HepG2 (cell line): ENCODE measurements at regions not wholly inside any gene's neighbourhood (a gene's known extent, or its start where the extent isn't known, plus 50 kb on each side); places are given as distances from the start of the nearest gene placed in this dataset.

ENCODE experiments used
- ATAC-seq: fragments of 200-7000 bp; cut with Tn5 transposase; 3 replicates; pipeline ENCODE4 v1.9.1; 2020; ENCODE audit warnings: mild to moderate bottlenecking, moderate library complexity
- BruUV-seq: library from RNA; stranded (reverse); fragments of 400-500 nt; replicated peaks from 2 replicates; lab custom pipeline; 2021; lab: Mats Ljungman, UMichigan
- CTCF ChIA-PET: fragments of 300-600 bp; formaldehyde crosslinking; extraction: SDS; loops from one replicate; lab custom pipeline; 2021; ENCODE audit warnings: low total read pairs, inconsistent platforms, low intra/inter-chr PET ratio; lab: Yijun Ruan, JAX
- POLR2A ChIA-PET: fragments of 350-600 bp; sonication (Branson Sonifier 250); formaldehyde crosslinking; loops from one replicate; lab custom pipeline; 2020; ENCODE audit warnings: antibody characterized with exemption, inconsistent platforms; lab: Yijun Ruan, JAX
- DNase-seq: peaks from one replicate; pipeline ENCODE4 v3.0.0-alpha.2; 2015; ENCODE audit warnings: low spot score
- FAIRE-seq: peaks from 3 replicates; lab custom pipeline; 2011; peaks lifted over from hg19 to GRCh38; lab: Jason Lieb, UNC
- H2AFZ ChIP-seq: one replicate; pipeline ENCODE4 v1.6.1; 2011; ENCODE audit warnings: low read length, inconsistent platforms
- H3K27ac ChIP-seq: fragments of 300-600 bp; 3 replicates; pipeline ENCODE4 v1.8.0; 2011; ENCODE audit warnings: mixed run types, mild to moderate bottlenecking, mixed read lengths, low read length, inconsistent platforms; ENCODE audit not compliant: insufficient read depth; ENCODE audit errors: extremely low read length
- H3K27me3 ChIP-seq, 2 experiments: fragments of 200-600 bp in 1 of 2; 2 replicates in 1 of 2; 3 replicates in 1 of 2; pipeline versions ENCODE4 v1.6.0 to v1.8.0; 2011; ENCODE audit warnings: low read length in 2 of 2, mild to moderate bottlenecking in 2 of 2, moderate library complexity in 2 of 2, inconsistent platforms in 1 of 2; ENCODE audit not compliant: insufficient read depth in 2 of 2, control insufficient read depth in 1 of 2
- H3K36me3 ChIP-seq, 2 experiments: fragments of 200-600 bp in 1 of 2; replicated peaks in 1 of 2; 2 replicates in 1 of 2; 3 replicates in 1 of 2; pipeline versions ENCODE4 v1.5.1 to v1.8.0; 2011; ENCODE audit warnings: low read length in 2 of 2, inconsistent platforms in 1 of 2; ENCODE audit not compliant: insufficient read depth in 2 of 2, control insufficient read depth in 1 of 2
- H3K4me1 ChIP-seq: 2 replicates; pipeline ENCODE4 v1.5.1; 2012; ENCODE audit warnings: low read length, inconsistent platforms; ENCODE audit not compliant: insufficient read depth
- H3K4me2 ChIP-seq: 2 replicates; pipeline ENCODE4 v1.6.0; 2011; ENCODE audit warnings: low read depth, low read length, inconsistent platforms
- H3K4me3 ChIP-seq, 3 experiments: fragments of 200-600 bp in 1 of 3; sonication (generic), shearing (Covaris generic) in 1 of 3; replicated peaks in 1 of 3; 2 replicates each; pipeline ENCODE4 v1.5.1; 2011 to 2016; ENCODE audit warnings: low read length in 3 of 3, inconsistent platforms in 2 of 3, low read depth in 2 of 3, mild to moderate bottlenecking in 2 of 3, control low read depth in 1 of 3, mixed read lengths in 1 of 3; ENCODE audit not compliant: insufficient read depth in 1 of 3
- H3K79me2 ChIP-seq: one replicate; pipeline ENCODE4 v1.6.1; 2011; ENCODE audit warnings: low read length, inconsistent platforms; ENCODE audit not compliant: insufficient read depth
- H3K9ac ChIP-seq: 2 replicates; pipeline ENCODE4 v1.6.0; 2011; ENCODE audit warnings: mild to moderate bottlenecking, low read depth, low read length, inconsistent platforms; ENCODE audit not compliant: insufficient read depth
- H3K9me3 ChIP-seq: 2 replicates; pipeline ENCODE4 v1.5.1; 2012; ENCODE audit warnings: mild to moderate bottlenecking, low read length
- H4K20me1 ChIP-seq: 2 replicates; pipeline ENCODE4 v1.6.0; 2011; ENCODE audit warnings: inconsistent platforms, mild to moderate bottlenecking, low read length, moderate library complexity; ENCODE audit not compliant: insufficient read depth
- AFF4 ChIP-seq: sonication (generic); formaldehyde crosslinking; IDR thresholded peaks from 2 replicates; pipeline ENCODE4 v1.4.0; 2020; ENCODE audit warnings: missing genetic modification reagents
- ATF7-NPFF ChIP-seq: sonication (generic); formaldehyde crosslinking; IDR thresholded peaks from 2 replicates; pipeline ENCODE4 v1.8.1; 2023; ENCODE audit warnings: mild to moderate bottlenecking, low read depth, missing genetic modification reagents, moderate library complexity
- FOXP1 ChIP-seq, 2 experiments: fragments of 450-650 bp in 1 of 2; IDR thresholded peaks; 2 replicates each; pipeline ENCODE4 v1.6.1; 2017 to 2018; ENCODE audit warnings: antibody characterized with exemption in 1 of 2
- GZF1 ChIP-seq: sonication (generic); formaldehyde crosslinking; IDR thresholded peaks from 2 replicates; pipeline ENCODE4 v1.5.1; 2020; ENCODE audit warnings: mild to moderate bottlenecking, missing genetic modification reagents
- HNRNPUL1 ChIP-seq: fragments of 200-400 bp; formaldehyde crosslinking; IDR thresholded peaks from 2 replicates; pipeline ENCODE4 v1.6.1; 2017; ENCODE audit warnings: low read depth, mild to moderate bottlenecking, low read length, moderate library complexity
- JARID2 ChIP-seq: sonication (generic); formaldehyde crosslinking; IDR thresholded peaks from 2 replicates; pipeline ENCODE4 v1.8.1; 2023; ENCODE audit warnings: missing genetic modification reagents, inconsistent platforms; ENCODE audit not compliant: insufficient replicate concordance
- LCORL ChIP-seq, 2 experiments: fragments of 450-650 bp in 1 of 2; sonication (generic) in 1 of 2; formaldehyde crosslinking in 1 of 2; IDR thresholded peaks; 2 replicates each; pipeline versions ENCODE4 v1.5.0 to v1.6.1; 2017 to 2020; ENCODE audit warnings: antibody characterized with exemption in 1 of 2, missing genetic modification reagents in 1 of 2
- NFIC ChIP-seq: IDR thresholded peaks from 2 replicates; pipeline ENCODE4 v1.6.1; 2012; ENCODE audit warnings: mild to moderate bottlenecking, low read length, inconsistent platforms
- PAF1 ChIP-seq: IDR thresholded peaks from 2 replicates; pipeline ENCODE4 v1.6.1; 2016; ENCODE audit warnings: missing genetic modification reagents, missing compliant biosample characterization
- SRSF9 ChIP-seq: fragments of 200-400 bp; formaldehyde crosslinking; IDR thresholded peaks from 2 replicates; pipeline ENCODE4 v1.6.1; 2018; ENCODE audit warnings: borderline replicate concordance, mild to moderate bottlenecking, low read depth, low read length; ENCODE audit not compliant: insufficient read depth, poor library complexity, severe bottlenecking
- STAT5B ChIP-seq: sonication (generic); formaldehyde crosslinking; IDR thresholded peaks from 2 replicates; pipeline ENCODE4 v1.4.0; 2020; ENCODE audit warnings: missing genetic modification reagents
- ZNF678 ChIP-seq: sonication (generic); formaldehyde crosslinking; IDR thresholded peaks from 2 replicates; pipeline ENCODE4 v1.4.0; 2020; ENCODE audit warnings: mild to moderate bottlenecking, missing genetic modification reagents
- ZNF768 ChIP-seq: sonication (generic); formaldehyde crosslinking; IDR thresholded peaks from 2 replicates; pipeline ENCODE4 v1.4.0; 2020; ENCODE audit warnings: missing genetic modification reagents
- ZNF891 ChIP-seq: sonication (generic); formaldehyde crosslinking; IDR thresholded peaks from 2 replicates; pipeline ENCODE4 v1.5.0; 2020; ENCODE audit warnings: mild to moderate bottlenecking, missing genetic modification reagents
- WGBS: methylation state at CpG from one replicate; pipeline ENCODE4 v1.1.6; 2017; ENCODE audit warnings: low lambda C conversion rate; 5-methylcytosine and 5-hydroxymethylcytosine counted together
- in situ Hi-C: cut with HindIII; loops from 2 replicates; pipeline ENCODE4 v1.10.0; 2017; ENCODE audit warnings: low pct_unique_long_range_greater_than_20kb; ENCODE audit not compliant: extremely low pct_ligation_motif_present
- intact Hi-C: fragments of 100-400 bp; cut with micrococcal nuclease; formaldehyde crosslinking; loops from one replicate; pipeline ENCODE4 v1.10.0; 2022; ENCODE audit not compliant: unreplicated experiment

- no peaks in the 10 kb centered on the region for H3K4me1 ChIP-seq
- 8% methylated on average over 5 of the region's 5 CpGs for WGBS
- TF ChIP-seq GZF1 (CRISPR knock-in tag) (no peak), ZNF891 (no peak), LCORL (IDR thresholded peaks at IDR 0.05) (no peak), LCORL (CRISPR knock-in tag; IDR thresholded peaks at IDR 0.05) (no peak), STAT5B (no peak), ATF7-NPFF (CRISPR knock-in tag) (no peak), NFIC (no peak), SRSF9 (no peak), ZNF678 (no peak), PAF1 (CRISPR knock-in tag) (no peak), ZNF768 (CRISPR knock-in tag) (no peak), JARID2 (CRISPR knock-in tag) (no peak), HNRNPUL1 (no peak), FOXP1 (IDR thresholded peaks at IDR 0.05) (no peak), FOXP1 (CRISPR knock-in tag; IDR thresholded peaks at IDR 0.05) (no peak), AFF4 (CRISPR knock-in tag) (no peak)
- no TSS peak for BruUV-seq
- H3K36me3 ChIP-seq, result no peaks in the 10 kb centered on the region
- intact Hi-C loops, result no loop called here
- H3K27ac ChIP-seq, result no peak overlapping the region
- H3K4me3 ChIP-seq, result no peak overlapping the region
- no peak overlapping the region for H3K4me2 ChIP-seq
- no peaks in the 10 kb centered on the region for H3K79me2 ChIP-seq
- FAIRE-seq (no peak), ATAC-seq (no peak), DNase-seq (no peak)
- ChIA-PET CTCF (no interaction called here), POLR2A (no interaction called here)
- H4K20me1 ChIP-seq, result no peaks in the 10 kb centered on the region
- no peaks in the 10 kb centered on the region for H3K9me3 ChIP-seq
- in situ Hi-C loops, result no loop called here
- peaks cover 3 to 59% of the 10 kb centered on the region in 2 experiments; a peak in 4 of 5 replicates for H3K27me3 ChIP-seq
- H3K9ac ChIP-seq, result no peak overlapping the region
- no peak overlapping the region for H2AFZ ChIP-seq
These were observed 141.3 kb downstream of the PXDC1 start for GRCh38 chr6:3610206-3610605.
